HG02678 (cell line): ENCODE measurements at regions not wholly inside any gene's neighbourhood (a gene's known extent, or its start where the extent isn't known, plus 50 kb on each side); places are given as distances from the start of the nearest gene placed in this dataset.
"Not testable (repeated sequence)": the region's sequence is repeated elsewhere in the genome, so short reads cannot be mapped to it uniquely, and the experiment has no call there.

Experiments used
- ATAC-seq: cut with Tn5 transposase; IDR thresholded peaks from one replicate; pipeline ENCODE4 v1.9.1; 2021; ENCODE audit warnings: mild to moderate bottlenecking, moderate library complexity; ENCODE audit not compliant: unreplicated experiment

GRCh38 chr6:69489970-69490369 is 306.8 kb downstream of the LMBRD1 start:
- no peak for ATAC-seq

GRCh38 chr6:69487688-69488087 is 309.1 kb downstream of the LMBRD1 start:
- ATAC-seq: no peak

- no peak for ATAC-seq
Measured at GRCh38 chr6:69466979-69467570, 329.7 kb downstream of the LMBRD1 start.

- no peak for ATAC-seq
Measured at GRCh38 chr6:69465866-69466265, 330.9 kb downstream of the LMBRD1 start.

- no peak for ATAC-seq
Measured at GRCh38 chr6:69456086-69456485, 340.7 kb downstream of the LMBRD1 start.

GRCh38 chr6:69454619-69455018 is 342.2 kb downstream of the LMBRD1 start:
- ATAC-seq: not testable (repeated sequence)

GRCh38 chr6:69450493-69450892 is 346.3 kb downstream of the LMBRD1 start:
- ATAC-seq: not testable (repeated sequence)

- ATAC-seq: no peak
Measured at GRCh38 chr6:69449887-69450286, 346.9 kb downstream of the LMBRD1 start.
